ENCODE measurements at regions not wholly inside any gene's neighbourhood (a gene's known extent, or its start where the extent isn't known, plus 50 kb on each side); places are given as distances from the start of the nearest gene placed in this dataset.

DNA sequence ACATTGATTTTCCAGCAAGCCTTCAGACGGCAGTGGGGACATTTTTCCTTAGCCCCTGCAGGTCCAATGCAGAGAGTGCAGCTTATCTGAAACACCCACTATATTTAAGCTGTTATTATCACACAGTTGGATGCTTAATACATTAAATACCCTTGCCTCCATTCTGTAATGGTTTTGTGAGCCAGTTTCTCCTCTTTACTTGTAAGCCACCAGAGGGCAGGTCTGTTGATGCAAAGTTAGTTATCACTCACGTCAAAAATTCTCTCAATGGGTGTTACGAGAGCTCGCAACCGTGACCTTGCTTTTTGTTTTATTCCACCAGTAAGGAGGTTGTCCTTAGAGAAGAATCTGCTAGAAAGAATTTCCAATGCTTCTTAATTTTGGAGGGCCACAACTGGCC, 189.8 kb downstream of the INSIG2 start (continued):
- TF ChIP-seq, protein P1, sequence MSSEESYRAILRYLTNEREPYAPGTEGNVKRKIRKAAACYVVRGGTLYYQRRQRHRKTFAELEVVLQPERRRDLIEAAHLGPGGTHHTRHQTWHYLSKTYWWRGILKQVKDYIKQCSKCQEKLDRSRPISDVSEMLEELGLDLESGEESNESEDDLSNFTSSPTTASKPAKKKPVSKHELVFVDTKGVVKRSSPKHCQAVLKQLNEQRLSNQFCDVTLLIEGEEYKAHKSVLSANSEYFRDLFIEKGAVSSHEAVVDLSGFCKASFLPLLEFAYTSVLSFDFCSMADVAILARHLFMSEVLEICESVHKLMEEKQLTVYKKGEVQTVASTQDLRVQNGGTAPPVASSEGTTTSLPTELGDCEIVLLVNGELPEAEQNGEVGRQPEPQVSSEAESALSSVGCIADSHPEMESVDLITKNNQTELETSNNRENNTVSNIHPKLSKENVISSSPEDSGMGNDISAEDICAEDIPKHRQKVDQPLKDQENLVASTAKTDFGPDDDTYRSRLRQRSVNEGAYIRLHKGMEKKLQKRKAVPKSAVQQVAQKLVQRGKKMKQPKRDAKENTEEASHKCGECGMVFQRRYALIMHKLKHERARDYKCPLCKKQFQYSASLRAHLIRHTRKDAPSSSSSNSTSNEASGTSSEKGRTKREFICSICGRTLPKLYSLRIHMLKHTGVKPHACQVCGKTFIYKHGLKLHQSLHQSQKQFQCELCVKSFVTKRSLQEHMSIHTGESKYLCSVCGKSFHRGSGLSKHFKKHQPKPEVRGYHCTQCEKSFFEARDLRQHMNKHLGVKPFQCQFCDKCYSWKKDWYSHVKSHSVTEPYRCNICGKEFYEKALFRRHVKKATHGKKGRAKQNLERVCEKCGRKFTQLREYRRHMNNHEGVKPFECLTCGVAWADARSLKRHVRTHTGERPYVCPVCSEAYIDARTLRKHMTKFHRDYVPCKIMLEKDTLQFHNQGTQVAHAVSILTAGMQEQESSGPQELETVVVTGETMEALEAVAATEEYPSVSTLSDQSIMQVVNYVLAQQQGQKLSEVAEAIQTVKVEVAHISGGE (CRISPR knock-in tag; IDR thresholded peaks at IDR 0.05) = no peak
- no peak for TF ChIP-seq ZNF717 (CRISPR knock-in tag; IDR thresholded peaks at IDR 0.05)
- no peak for TF ChIP-seq ZNF707 (CRISPR knock-in tag; conservative IDR thresholded peaks at IDR 0.05)
- TF ChIP-seq KAT7 (CRISPR knock-in tag; IDR thresholded peaks at IDR 0.05; ENCODE audit: borderline replicate concordance) = no peak

DNA sequence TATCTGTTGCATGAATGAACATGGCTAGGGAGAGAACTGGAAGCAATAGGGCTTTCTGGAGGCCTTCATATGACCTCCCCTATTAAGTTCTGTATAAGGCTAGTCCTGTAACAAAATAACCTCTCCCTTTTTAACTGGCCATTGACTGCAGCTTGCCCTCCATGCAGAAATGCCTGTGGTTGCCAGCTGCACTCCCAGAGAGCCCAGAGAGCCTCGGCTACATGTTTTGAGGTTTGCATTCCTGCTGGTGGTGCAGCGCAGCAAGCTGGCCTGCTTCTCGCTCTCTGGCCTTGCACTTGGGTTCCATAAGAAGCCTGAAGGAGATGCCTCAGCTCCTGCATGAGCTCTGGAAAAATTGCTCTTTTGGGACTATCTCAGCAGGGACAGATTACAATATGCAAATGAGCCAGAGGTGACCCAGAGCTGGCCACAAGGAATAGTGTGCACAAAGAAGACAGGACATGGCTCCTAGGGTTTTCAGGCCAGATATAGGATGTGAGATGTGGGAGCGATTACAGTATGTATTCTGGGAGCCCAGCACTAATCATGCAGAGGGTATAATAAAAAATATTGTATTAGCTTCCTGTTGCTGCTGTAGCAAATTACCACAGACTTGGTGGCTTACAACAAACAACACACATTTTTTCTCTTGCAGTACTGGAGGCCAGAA, 186.7 kb downstream of the INSIG2 start:
- peaks cover 0 to 23% of the 10 kb centered on the region in 2 experiments; a peak in 3 of 5 replicates for H3K27me3 ChIP-seq (ENCODE audit: control insufficient read depth in 2 of 2, insufficient read depth in 2 of 2, low read length in 2 of 2)
- H3K36me3 ChIP-seq (ENCODE audit: control insufficient read depth, insufficient read depth, low read length) = no peaks in the 10 kb centered on the region
- BruUV-seq (replicated peaks) = no TSS peak
- intact Hi-C loops (cut with micrococcal nuclease) (no loop called here), in situ Hi-C loops (cut with MboI) (no loop called here)
- ChIA-PET POLR2A (no interaction called here), CTCF (ENCODE audit: low intra/inter-chr PET ratio) (no interaction called here)
- H3K4me2 ChIP-seq (ENCODE audit: insufficient read depth, low read length) = no peak overlapping the region
- FAIRE-seq (no peak), ATAC-seq (no peak), DNase-seq (ENCODE audit: extremely low read depth in 1 of 4, low spot score in 3 of 4) (no peak)
- no peak overlapping the region for H2AFZ ChIP-seq (ENCODE audit: low read depth, low read length)
- no peaks in the 10 kb centered on the region for H3K9me1 ChIP-seq (ENCODE audit: control insufficient read depth, insufficient read depth, low read length)
- H3K9me3 ChIP-seq (replicated peaks; ENCODE audit: control insufficient read depth, insufficient read depth, low read depth, low read length) = no peaks in the 10 kb centered on the region
- 0% methylated on average over 4 of the region's 4 CpGs for WGBS (ENCODE audit: insufficient coverage, low coverage, missing lambda C conversion rate)
- H3K4me1 ChIP-seq (replicated peaks in 1 of 2; ENCODE audit: control insufficient read depth in 2 of 2, insufficient read depth in 2 of 2, low read length in 2 of 2) = no peaks in the 10 kb centered on the region
- H4K20me1 ChIP-seq (replicated peaks; ENCODE audit: control insufficient read depth, insufficient read depth, low read length) = no peaks in the 10 kb centered on the region
- H3K9ac ChIP-seq (ENCODE audit: insufficient read depth in 1 of 2, low read depth in 2 of 2, low read length in 2 of 2) = no peak overlapping the region
- no peak overlapping the region for H3K27ac ChIP-seq (ENCODE audit: extremely low read depth, low read depth, low read length)
- H3K4me3 ChIP-seq = no peak overlapping the region
- no peaks in the 10 kb centered on the region for H3K79me2 ChIP-seq (ENCODE audit: control insufficient read depth, insufficient read depth, low read length)
- TF ChIP-seq ZNF586 (CRISPR knock-in tag; conservative IDR thresholded peaks at IDR 0.05) (no peak), MEIS2 (IDR thresholded peaks at IDR 0.05; ENCODE audit: partially characterized antibody) (no peak), SIX5 (IDR thresholded peaks at IDR 0.05; ENCODE audit: borderline replicate concordance in 1 of 2, insufficient read depth in 1 of 2, low read depth in 1 of 2, low read length in 2 of 2) (no peak), COPS2 (conservative IDR thresholded peaks at IDR 0.05) (no peak), FOSL1 (tag; conservative IDR thresholded peaks at IDR 0.05) (no peak)
- TF ChIP-seq, protein P2, sequence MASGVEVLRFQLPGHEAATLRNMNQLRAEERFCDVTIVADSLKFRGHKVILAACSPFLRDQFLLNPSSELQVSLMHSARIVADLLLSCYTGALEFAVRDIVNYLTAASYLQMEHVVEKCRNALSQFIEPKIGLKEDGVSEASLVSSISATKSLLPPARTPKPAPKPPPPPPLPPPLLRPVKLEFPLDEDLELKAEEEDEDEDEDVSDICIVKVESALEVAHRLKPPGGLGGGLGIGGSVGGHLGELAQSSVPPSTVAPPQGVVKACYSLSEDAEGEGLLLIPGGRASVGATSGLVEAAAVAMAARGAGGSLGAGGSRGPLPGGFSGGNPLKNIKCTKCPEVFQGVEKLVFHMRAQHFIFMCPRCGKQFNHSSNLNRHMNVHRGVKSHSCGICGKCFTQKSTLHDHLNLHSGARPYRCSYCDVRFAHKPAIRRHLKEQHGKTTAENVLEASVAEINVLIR (CRISPR knock-in tag; IDR thresholded peaks at IDR 0.05) = no peak
- TF ChIP-seq, protein P3, sequence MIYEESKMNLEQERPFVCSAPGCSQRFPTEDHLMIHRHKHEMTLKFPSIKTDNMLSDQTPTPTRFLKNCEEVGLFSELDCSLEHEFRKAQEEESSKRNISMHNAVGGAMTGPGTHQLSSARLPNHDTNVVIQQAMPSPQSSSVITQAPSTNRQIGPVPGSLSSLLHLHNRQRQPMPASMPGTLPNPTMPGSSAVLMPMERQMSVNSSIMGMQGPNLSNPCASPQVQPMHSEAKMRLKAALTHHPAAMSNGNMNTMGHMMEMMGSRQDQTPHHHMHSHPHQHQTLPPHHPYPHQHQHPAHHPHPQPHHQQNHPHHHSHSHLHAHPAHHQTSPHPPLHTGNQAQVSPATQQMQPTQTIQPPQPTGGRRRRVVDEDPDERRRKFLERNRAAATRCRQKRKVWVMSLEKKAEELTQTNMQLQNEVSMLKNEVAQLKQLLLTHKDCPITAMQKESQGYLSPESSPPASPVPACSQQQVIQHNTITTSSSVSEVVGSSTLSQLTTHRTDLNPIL (CRISPR knock-in tag; IDR thresholded peaks at IDR 0.05) = no peak
- TF ChIP-seq, protein P4, sequence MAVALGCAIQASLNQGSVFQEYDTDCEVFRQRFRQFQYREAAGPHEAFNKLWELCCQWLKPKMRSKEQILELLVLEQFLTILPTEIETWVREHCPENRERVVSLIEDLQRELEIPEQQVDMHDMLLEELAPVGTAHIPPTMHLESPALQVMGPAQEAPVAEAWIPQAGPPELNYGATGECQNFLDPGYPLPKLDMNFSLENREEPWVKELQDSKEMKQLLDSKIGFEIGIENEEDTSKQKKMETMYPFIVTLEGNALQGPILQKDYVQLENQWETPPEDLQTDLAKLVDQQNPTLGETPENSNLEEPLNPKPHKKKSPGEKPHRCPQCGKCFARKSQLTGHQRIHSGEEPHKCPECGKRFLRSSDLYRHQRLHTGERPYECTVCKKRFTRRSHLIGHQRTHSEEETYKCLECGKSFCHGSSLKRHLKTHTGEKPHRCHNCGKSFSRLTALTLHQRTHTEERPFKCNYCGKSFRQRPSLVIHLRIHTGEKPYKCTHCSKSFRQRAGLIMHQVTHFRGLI (CRISPR knock-in tag; IDR thresholded peaks at IDR 0.05) = no peak

All from K562 (cell line).